ENCODE measurements at regions not wholly inside any gene's neighbourhood (a gene's known extent, or its start where the extent isn't known, plus 50 kb on each side); places are given as distances from the start of the nearest gene placed in this dataset.

DNA sequence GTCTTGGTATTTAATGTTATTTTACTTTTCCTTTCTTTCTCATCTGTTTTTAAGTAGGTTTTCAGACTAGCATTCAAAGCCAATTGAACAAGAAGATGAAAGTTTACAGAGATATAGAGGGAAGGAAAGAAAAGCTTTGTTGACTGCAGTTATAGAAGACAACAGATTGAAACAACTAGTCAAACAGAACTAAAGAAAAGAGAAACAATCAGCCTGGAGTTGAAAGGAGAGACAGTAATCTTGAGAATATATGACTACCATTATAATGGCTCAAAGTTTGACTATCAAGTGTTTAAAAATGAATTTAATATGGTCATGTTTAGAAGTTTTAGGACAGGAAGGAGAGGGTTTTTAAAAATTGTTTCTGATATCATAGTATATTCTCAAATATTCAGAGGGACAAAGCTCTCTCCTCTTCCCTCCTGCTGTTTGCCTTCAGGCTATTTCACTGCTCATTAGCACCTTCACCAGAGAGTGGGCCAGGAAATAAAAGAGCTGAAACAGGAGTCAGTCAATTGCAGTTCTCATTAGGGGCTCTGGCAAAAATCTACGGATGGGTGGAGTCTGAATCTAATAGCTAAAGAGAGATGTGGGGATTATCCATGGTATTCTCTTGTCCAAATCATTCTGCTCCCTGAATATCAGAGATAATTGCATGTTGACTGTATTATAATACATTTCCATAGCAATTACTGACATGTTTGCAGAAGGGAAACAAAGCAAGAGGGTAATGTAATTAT lies 577.8 kb downstream of the BRINP3 start:
- H3K4me2 ChIP-seq (ENCODE audit: low read length), result no peak overlapping the region
- H3K9me3 ChIP-seq (ENCODE audit: insufficient read depth, low read length), result no peaks in the 10 kb centered on the region
- no peaks in the 10 kb centered on the region for H3K36me3 ChIP-seq (replicated peaks; ENCODE audit: low read depth, low read length)
- no peak for TF ChIP-seq EZH2phosphoT487 (IDR thresholded peaks at IDR 0.05; ENCODE audit: low read depth)
- H3K27ac ChIP-seq (ENCODE audit: low read length), result no peak overlapping the region
- H3K4me3 ChIP-seq (ENCODE audit: low read length), result no peak overlapping the region
- no peak overlapping the region for H3K9ac ChIP-seq (ENCODE audit: low read length)
- H3K79me2 ChIP-seq (ENCODE audit: low read length), result no peaks in the 10 kb centered on the region
- no peak overlapping the region for H2AFZ ChIP-seq (ENCODE audit: low read depth, low read length)
- no peaks in the 10 kb centered on the region for H3K4me1 ChIP-seq (ENCODE audit: low read length)
- H3K27me3 ChIP-seq (ENCODE audit: low read depth, low read length), result no peaks in the 10 kb centered on the region
- no peaks in the 10 kb centered on the region for H4K20me1 ChIP-seq (ENCODE audit: insufficient read depth, low read length)

DNA sequence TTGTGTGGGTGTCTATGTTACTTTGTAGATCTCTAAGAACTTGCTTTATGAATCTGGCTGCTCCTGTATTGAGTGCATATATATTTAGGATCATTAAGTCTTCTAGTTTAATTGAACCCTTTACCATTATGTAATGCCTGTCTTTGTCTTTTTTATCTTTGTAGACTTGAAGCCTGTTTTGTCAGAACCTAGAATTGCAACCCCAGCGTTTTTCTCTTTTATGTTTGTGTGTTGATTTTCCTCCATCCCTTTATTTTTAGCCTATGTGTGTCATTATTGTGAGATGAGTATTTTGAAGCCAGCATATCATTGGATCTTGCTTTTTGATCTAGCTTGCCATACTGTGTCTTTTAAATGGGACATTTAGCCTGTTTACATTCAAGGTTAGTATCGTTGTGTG lies 573.2 kb downstream of the BRINP3 start:
- Histone ChIP-seq H3K27ac (ENCODE audit: low read length) (no peak overlapping the region), H3K9ac (ENCODE audit: low read length) (no peak overlapping the region)
- TF ChIP-seq EZH2phosphoT487 (IDR thresholded peaks at IDR 0.05; ENCODE audit: low read depth), result no peak
- TF ChIP-seq, protein P1, sequence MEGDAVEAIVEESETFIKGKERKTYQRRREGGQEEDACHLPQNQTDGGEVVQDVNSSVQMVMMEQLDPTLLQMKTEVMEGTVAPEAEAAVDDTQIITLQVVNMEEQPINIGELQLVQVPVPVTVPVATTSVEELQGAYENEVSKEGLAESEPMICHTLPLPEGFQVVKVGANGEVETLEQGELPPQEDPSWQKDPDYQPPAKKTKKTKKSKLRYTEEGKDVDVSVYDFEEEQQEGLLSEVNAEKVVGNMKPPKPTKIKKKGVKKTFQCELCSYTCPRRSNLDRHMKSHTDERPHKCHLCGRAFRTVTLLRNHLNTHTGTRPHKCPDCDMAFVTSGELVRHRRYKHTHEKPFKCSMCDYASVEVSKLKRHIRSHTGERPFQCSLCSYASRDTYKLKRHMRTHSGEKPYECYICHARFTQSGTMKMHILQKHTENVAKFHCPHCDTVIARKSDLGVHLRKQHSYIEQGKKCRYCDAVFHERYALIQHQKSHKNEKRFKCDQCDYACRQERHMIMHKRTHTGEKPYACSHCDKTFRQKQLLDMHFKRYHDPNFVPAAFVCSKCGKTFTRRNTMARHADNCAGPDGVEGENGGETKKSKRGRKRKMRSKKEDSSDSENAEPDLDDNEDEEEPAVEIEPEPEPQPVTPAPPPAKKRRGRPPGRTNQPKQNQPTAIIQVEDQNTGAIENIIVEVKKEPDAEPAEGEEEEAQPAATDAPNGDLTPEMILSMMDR (IDR thresholded peaks at IDR 0.05; ENCODE audit: low read depth, low read length), result no peak

DNA sequence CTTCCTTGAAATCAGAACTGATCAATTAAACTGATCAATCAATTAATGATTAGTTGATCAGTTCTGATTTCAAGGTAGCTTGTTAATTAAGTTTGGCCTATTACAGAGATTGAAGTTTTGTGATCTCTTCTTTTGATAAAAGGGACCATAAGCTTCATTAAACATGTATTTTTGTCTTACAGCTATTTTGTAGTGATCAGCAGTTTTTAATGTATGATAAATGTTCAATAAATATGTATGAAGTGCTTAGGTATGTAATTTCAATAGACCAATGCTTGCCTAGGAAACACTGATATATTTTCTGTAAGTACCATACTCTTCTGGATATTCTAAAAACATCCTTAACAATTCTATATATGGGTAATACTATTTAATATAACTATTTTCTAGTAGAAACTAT lies 569.6 kb downstream of the BRINP3 start:
- no peaks in the 10 kb centered on the region for H3K4me1 ChIP-seq (ENCODE audit: low read length)
- TF ChIP-seq, protein P1 (IDR thresholded peaks at IDR 0.05; ENCODE audit: low read depth, low read length), result no peak
- TF ChIP-seq EZH2phosphoT487 (IDR thresholded peaks at IDR 0.05; ENCODE audit: low read depth), result no peak
- H3K9ac ChIP-seq (ENCODE audit: low read length), result no peak overlapping the region

More for the DNA sequence above, 573.2 kb downstream of the BRINP3 start:
- Histone ChIP-seq H3K4me1 (ENCODE audit: low read length) (no peaks in the 10 kb centered on the region), H4K20me1 (ENCODE audit: insufficient read depth, low read length) (no peaks in the 10 kb centered on the region), H3K4me2 (ENCODE audit: low read length) (no peak overlapping the region), H3K36me3 (replicated peaks; ENCODE audit: low read depth, low read length) (no peaks in the 10 kb centered on the region), H3K4me3 (ENCODE audit: low read length) (no peak overlapping the region), H2AFZ (ENCODE audit: low read depth, low read length) (no peak overlapping the region), H3K27me3 (ENCODE audit: low read depth, low read length) (no peaks in the 10 kb centered on the region), H3K9me3 (ENCODE audit: insufficient read depth, low read length) (no peaks in the 10 kb centered on the region), H3K79me2 (ENCODE audit: low read length) (no peaks in the 10 kb centered on the region)

DNA sequence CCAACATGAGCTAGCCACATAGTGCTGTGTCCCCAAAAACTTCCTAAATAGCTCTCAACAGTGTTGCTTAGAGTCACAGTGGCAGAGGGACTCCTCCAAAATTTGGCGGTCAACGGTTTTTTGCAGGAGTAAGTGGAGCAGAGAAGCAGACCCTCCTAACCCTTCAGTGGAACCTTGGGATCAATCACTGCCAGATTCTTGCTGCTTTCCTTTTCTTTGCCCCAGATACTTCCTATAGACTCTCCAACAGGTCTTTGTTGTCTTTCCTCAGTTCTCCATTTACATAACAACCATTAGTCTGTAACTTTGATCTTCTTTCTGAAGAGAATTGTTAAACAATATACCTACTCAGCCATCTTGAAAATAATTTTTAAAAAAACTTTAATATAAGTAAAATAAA lies 556.1 kb downstream of the BRINP3 start:
- no peak for TF ChIP-seq EZH2phosphoT487 (IDR thresholded peaks at IDR 0.05; ENCODE audit: low read depth)
- TF ChIP-seq, protein P1 (IDR thresholded peaks at IDR 0.05; ENCODE audit: low read depth, low read length), result no peak
- no peak overlapping the region for H3K4me2 ChIP-seq (ENCODE audit: low read length)
- H3K27ac ChIP-seq (ENCODE audit: low read length), result no peak overlapping the region
- H3K27me3 ChIP-seq (ENCODE audit: low read depth, low read length), result no peaks in the 10 kb centered on the region
- H2AFZ ChIP-seq (ENCODE audit: low read depth, low read length), result no peak overlapping the region
- H3K9ac ChIP-seq (ENCODE audit: low read length), result no peak overlapping the region
- no peaks in the 10 kb centered on the region for H4K20me1 ChIP-seq (ENCODE audit: insufficient read depth, low read length)
- H3K36me3 ChIP-seq (replicated peaks; ENCODE audit: low read depth, low read length), result no peaks in the 10 kb centered on the region
- H3K79me2 ChIP-seq (ENCODE audit: low read length), result no peaks in the 10 kb centered on the region
- no peaks in the 10 kb centered on the region for H3K9me3 ChIP-seq (ENCODE audit: insufficient read depth, low read length)
- no peaks in the 10 kb centered on the region for H3K4me1 ChIP-seq (ENCODE audit: low read length)
- H3K4me3 ChIP-seq (ENCODE audit: low read length), result no peak overlapping the region

More for the DNA sequence above, 569.6 kb downstream of the BRINP3 start:
- H2AFZ ChIP-seq (ENCODE audit: low read depth, low read length), result no peak overlapping the region
- H3K4me2 ChIP-seq (ENCODE audit: low read length), result no peak overlapping the region
- H3K27ac ChIP-seq (ENCODE audit: low read length), result no peak overlapping the region
- H3K27me3 ChIP-seq (ENCODE audit: low read depth, low read length), result no peaks in the 10 kb centered on the region
- no peaks in the 10 kb centered on the region for H3K79me2 ChIP-seq (ENCODE audit: low read length)
- H3K4me3 ChIP-seq (ENCODE audit: low read length), result no peak overlapping the region
- H3K9me3 ChIP-seq (ENCODE audit: insufficient read depth, low read length), result no peaks in the 10 kb centered on the region
- H4K20me1 ChIP-seq (ENCODE audit: insufficient read depth, low read length), result no peaks in the 10 kb centered on the region
- no peaks in the 10 kb centered on the region for H3K36me3 ChIP-seq (replicated peaks; ENCODE audit: low read depth, low read length)

All from OCI-LY3 (cell line).